HEK293T (cell line): ENCODE measurements at regions not wholly inside any gene's neighbourhood (a gene's known extent, or its start where the extent isn't known, plus 50 kb on each side); places are given as distances from the start of the nearest gene placed in this dataset.

Source experiments
- CTCF ChIA-PET: fragments of 350-600 bp; formaldehyde crosslinking; extraction: SDS; loops from one replicate; lab custom pipeline; 2021; ENCODE audit warnings: antibody characterized with exemption, inconsistent platforms; lab: Yijun Ruan, JAX
- POLR2A ChIA-PET: fragments of 350-600 bp; formaldehyde crosslinking; extraction: SDS; loops from one replicate; lab custom pipeline; 2020; ENCODE audit warnings: antibody characterized with exemption, inconsistent platforms; lab: Yijun Ruan, JAX
- DNase-seq: peaks from one replicate; pipeline ENCODE4 v3.0.0; 2012; ENCODE audit warnings: mixed read lengths; ENCODE audit errors: extremely low spot score
- ARNT ChIP-seq: fragments of 450-650 bp; IDR thresholded peaks from 2 replicates; pipeline ENCODE4 v1.6.1; 2017; ENCODE audit warnings: mild to moderate bottlenecking
- BHLHE40 ChIP-seq: fragments of 450-650 bp; IDR thresholded peaks from 2 replicates; pipeline ENCODE4 v1.6.1; 2016; ENCODE audit warnings: mild to moderate bottlenecking, moderate library complexity, borderline replicate concordance
- CTBP1 ChIP-seq: fragments of 450-650 bp; IDR thresholded peaks from 2 replicates; pipeline ENCODE4 v1.6.1; 2016; ENCODE audit warnings: borderline replicate concordance
- ELF4 ChIP-seq: fragments of 450-650 bp; IDR thresholded peaks from 2 replicates; pipeline ENCODE4 v1.6.1; 2017; ENCODE audit warnings: antibody characterized with exemption
- FOXA1 ChIP-seq: fragments of 450-650 bp; IDR thresholded peaks from 2 replicates; pipeline ENCODE4 v1.6.1; 2016; ENCODE audit warnings: mild to moderate bottlenecking
- FOXK2 ChIP-seq: fragments of 450-650 bp; IDR thresholded peaks from 2 replicates; pipeline ENCODE4 v1.6.1; 2016; ENCODE audit warnings: mild to moderate bottlenecking
- FOXM1 ChIP-seq: fragments of 450-650 bp; IDR thresholded peaks from 2 replicates; pipeline ENCODE4 v1.6.1; 2017; ENCODE audit warnings: mild to moderate bottlenecking, borderline replicate concordance
- HDGF ChIP-seq: fragments of 450-650 bp; IDR thresholded peaks from 2 replicates; pipeline ENCODE4 v1.6.1; 2017; ENCODE audit warnings: antibody characterized with exemption, borderline replicate concordance
- L3MBTL2 ChIP-seq: fragments of 450-650 bp; conservative IDR thresholded peaks from 2 replicates; pipeline ENCODE4 v1.6.1; 2016; ENCODE audit warnings: mild to moderate bottlenecking
- LEF1 ChIP-seq: fragments of 450-650 bp; IDR thresholded peaks from 2 replicates; pipeline ENCODE4 v1.6.1; 2017; ENCODE audit warnings: mild to moderate bottlenecking, borderline replicate concordance
- NFRKB ChIP-seq: fragments of 450-650 bp; IDR thresholded peaks from 2 replicates; pipeline ENCODE4 v1.6.1; 2016; ENCODE audit warnings: mild to moderate bottlenecking, moderate library complexity
- SP1 ChIP-seq: fragments of 450-650 bp; IDR thresholded peaks from 2 replicates; pipeline ENCODE4 v1.6.1; 2017
- SUZ12 ChIP-seq: fragments of 450-650 bp; IDR thresholded peaks from 2 replicates; pipeline ENCODE4 v1.6.1; 2016; ENCODE audit warnings: mild to moderate bottlenecking
- TARDBP ChIP-seq: fragments of 450-650 bp; IDR thresholded peaks from 2 replicates; pipeline ENCODE4 v1.6.1; 2016
- ZNF384 ChIP-seq: fragments of 450-650 bp; IDR thresholded peaks from 2 replicates; pipeline ENCODE4 v1.6.1; 2016
- TF ChIP-seq, protein P1 (sequence below): fragments of 450-650 bp; IDR thresholded peaks from 2 replicates; pipeline ENCODE4 v1.6.1; 2016

DNA sequence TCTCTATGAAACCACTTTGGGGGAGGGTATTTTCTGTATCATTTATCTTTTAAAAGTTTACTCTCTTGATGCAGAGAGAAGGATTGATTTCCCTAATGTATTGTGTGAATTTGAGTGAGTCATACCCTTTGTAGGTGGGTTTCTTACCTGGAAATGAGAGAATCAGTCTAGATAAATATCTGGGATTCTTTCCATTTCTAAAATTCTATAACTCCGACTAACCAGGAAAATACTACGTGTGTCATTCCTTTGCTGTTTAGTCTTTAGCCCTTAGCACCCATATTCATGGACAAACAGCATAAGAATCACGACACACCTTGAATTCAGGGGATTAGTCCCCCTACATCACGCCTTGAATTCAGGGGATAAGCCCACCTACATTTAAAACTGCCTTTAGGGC lies 139.1 kb downstream of the GATA3 start:
- no peak for TF ChIP-seq L3MBTL2
- TF ChIP-seq BHLHE40: no peak
- TF ChIP-seq HDGF: no peak
- no peak for TF ChIP-seq NFRKB
- TF ChIP-seq ELF4: no peak
- no peak for TF ChIP-seq ZNF384
- TF ChIP-seq FOXM1: no peak
- no peak for TF ChIP-seq TARDBP
- TF ChIP-seq LEF1: no peak
- no peak for TF ChIP-seq CTBP1
- no peak for TF ChIP-seq FOXK2
- TF ChIP-seq SUZ12: no peak
- TF ChIP-seq SP1: no peak
- ChIA-PET CTCF (no interaction called here), POLR2A (no interaction called here)
- no peak for DNase-seq

- TF ChIP-seq BHLHE40 (no peak), CTBP1 (no peak), SP1 (no peak), ZNF384 (no peak), L3MBTL2 (no peak)
- POLR2A ChIA-PET: no interaction called here
- DNase-seq: no peak
- CTCF ChIA-PET: no interaction called here
These were observed 139.6 kb downstream of the GATA3 start for GRCh38 chr10:8194050-8194449.

- CTCF ChIA-PET: no interaction called here
- TF ChIP-seq LEF1: no peak
- TF ChIP-seq CTBP1: no peak
- no peak for TF ChIP-seq ELF4
- no peak for TF ChIP-seq ARNT
- TF ChIP-seq FOXM1: no peak
- TF ChIP-seq FOXK2: no peak
- no peak for TF ChIP-seq BHLHE40
- TF ChIP-seq, protein P1, sequence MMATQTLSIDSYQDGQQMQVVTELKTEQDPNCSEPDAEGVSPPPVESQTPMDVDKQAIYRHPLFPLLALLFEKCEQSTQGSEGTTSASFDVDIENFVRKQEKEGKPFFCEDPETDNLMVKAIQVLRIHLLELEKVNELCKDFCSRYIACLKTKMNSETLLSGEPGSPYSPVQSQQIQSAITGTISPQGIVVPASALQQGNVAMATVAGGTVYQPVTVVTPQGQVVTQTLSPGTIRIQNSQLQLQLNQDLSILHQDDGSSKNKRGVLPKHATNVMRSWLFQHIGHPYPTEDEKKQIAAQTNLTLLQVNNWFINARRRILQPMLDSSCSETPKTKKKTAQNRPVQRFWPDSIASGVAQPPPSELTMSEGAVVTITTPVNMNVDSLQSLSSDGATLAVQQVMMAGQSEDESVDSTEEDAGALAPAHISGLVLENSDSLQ: no peak
- TF ChIP-seq ZNF384: no peak
- no peak for TF ChIP-seq TARDBP
- no peak for TF ChIP-seq NFRKB
- POLR2A ChIA-PET: no interaction called here
- DNase-seq: no peak
These were observed 152.4 kb downstream of the GATA3 start for GRCh38 chr10:8206882-8207281.

DNA sequence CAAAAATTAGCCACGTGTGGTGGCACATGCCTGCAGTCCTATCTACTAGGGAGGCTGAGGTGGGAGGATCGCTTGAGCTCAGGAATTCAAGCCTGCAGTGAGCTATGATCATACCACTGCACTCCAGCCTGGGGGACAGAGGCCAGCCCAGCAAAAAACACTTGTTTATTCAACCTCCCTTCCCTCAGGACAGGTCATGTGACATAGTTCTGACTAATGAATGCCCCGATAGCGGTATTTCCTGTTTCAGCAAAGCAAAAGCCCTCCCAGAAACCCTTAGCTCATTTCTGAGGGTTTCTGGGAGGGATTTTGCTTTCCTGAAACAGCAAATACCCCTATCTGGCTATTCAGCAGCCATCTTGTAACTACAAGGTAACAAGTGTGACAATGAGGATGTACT lies 157.1 kb downstream of the GATA3 start:
- TF ChIP-seq CTBP1 (no peak), NFRKB (no peak), FOXM1 (no peak), FOXK2 (no peak), ELF4 (no peak), LEF1 (no peak), FOXA1 (no peak), ZNF384 (no peak), ARNT (no peak), L3MBTL2 (no peak), SUZ12 (no peak), BHLHE40 (no peak), SP1 (no peak), HDGF (no peak), TARDBP (no peak)
- TF ChIP-seq, protein P1: no peak
- ChIA-PET POLR2A (no interaction called here), CTCF (no interaction called here)
- no peak for DNase-seq

GRCh38 chr10:8213735-8214134 lies 159.2 kb downstream of the GATA3 start:
- CTCF ChIA-PET: no interaction called here
- TF ChIP-seq FOXK2 (no peak), NFRKB (no peak), LEF1 (no peak), ELF4 (no peak), CTBP1 (no peak), FOXM1 (no peak), L3MBTL2 (no peak), TARDBP (no peak), BHLHE40 (no peak), SUZ12 (no peak), HDGF (no peak), SP1 (no peak), FOXA1 (no peak)
- no peak for DNase-seq
- POLR2A ChIA-PET: no interaction called here

DNA sequence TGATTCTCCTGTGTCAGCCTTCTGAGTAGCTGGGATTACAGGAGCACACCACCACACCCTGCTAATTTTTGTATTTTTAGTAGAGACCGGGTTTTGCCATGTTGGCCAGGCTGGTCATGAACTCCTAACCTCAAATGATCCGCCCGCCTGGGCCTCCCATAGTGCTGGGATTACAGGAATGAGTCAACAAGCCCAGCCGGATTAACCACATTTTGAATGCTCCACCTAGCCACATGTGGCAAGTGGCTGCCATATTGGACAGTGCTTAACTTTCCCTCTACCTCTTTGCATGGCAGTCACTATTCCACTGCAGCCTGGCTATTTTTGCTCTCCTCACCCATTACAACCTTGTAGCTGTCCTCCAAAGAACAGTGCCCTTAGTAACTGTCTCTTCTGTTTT lies 160.1 kb downstream of the GATA3 start:
- ChIA-PET POLR2A (no interaction called here), CTCF (no interaction called here)
- no peak for TF ChIP-seq ZNF384
- no peak for TF ChIP-seq SP1
- no peak for TF ChIP-seq LEF1
- TF ChIP-seq BHLHE40: no peak
- no peak for TF ChIP-seq HDGF
- TF ChIP-seq FOXA1: no peak
- TF ChIP-seq FOXK2: no peak
- TF ChIP-seq FOXM1: no peak
- TF ChIP-seq NFRKB: no peak
- no peak for TF ChIP-seq L3MBTL2
- TF ChIP-seq CTBP1: no peak
- no peak for TF ChIP-seq SUZ12
- TF ChIP-seq ELF4: no peak
- no peak for TF ChIP-seq ARNT
- TF ChIP-seq, protein P1: no peak
- no peak for TF ChIP-seq TARDBP
- no peak for DNase-seq
